KMS-11 (cell line): ENCODE measurements at regions not wholly inside any gene's neighbourhood (a gene's known extent, or its start where the extent isn't known, plus 50 kb on each side); places are given as distances from the start of the nearest gene placed in this dataset.

Experiments used
- H2AFZ ChIP-seq: fragments of 200-600 bp; sonication (generic); 2 replicates; pipeline ENCODE4 v1.6.1; 2016; ENCODE audit warnings: antibody characterized with exemption, mixed run types, low read depth
- H3K27ac ChIP-seq: fragments of 200-600 bp; sonication (generic); 2 replicates; pipeline ENCODE4 v1.6.1; 2016; ENCODE audit warnings: mild to moderate bottlenecking, mixed run types
- H3K27me3 ChIP-seq: fragments of 200-600 bp; sonication (generic); 2 replicates; pipeline ENCODE4 v1.6.1; 2017; ENCODE audit warnings: mild to moderate bottlenecking, low read depth, mixed run types, moderate library complexity; ENCODE audit not compliant: insufficient read depth
- H3K36me3 ChIP-seq: fragments of 200-600 bp; sonication (generic); 2 replicates; pipeline ENCODE4 v1.6.1; 2017; ENCODE audit warnings: mild to moderate bottlenecking, mixed run types; ENCODE audit not compliant: insufficient read depth
- H3K4me1 ChIP-seq: fragments of 200-600 bp; sonication (generic); 2 replicates; pipeline ENCODE4 v1.6.1; 2016; ENCODE audit warnings: mild to moderate bottlenecking, low read depth, mixed run types; ENCODE audit not compliant: poor library complexity, severe bottlenecking
- H3K4me2 ChIP-seq: fragments of 200-600 bp; sonication (generic); 2 replicates; pipeline ENCODE4 v1.7.0; 2016; ENCODE audit warnings: mild to moderate bottlenecking, mixed run types
- H3K4me3 ChIP-seq: fragments of 200-600 bp; sonication (generic); IDR thresholded peaks from 2 replicates; pipeline ENCODE4 v1.6.1; 2017; ENCODE audit warnings: low read depth, low read length, mixed read lengths; ENCODE audit not compliant: insufficient read depth
- H3K79me2 ChIP-seq: fragments of 200-600 bp; sonication (generic); 2 replicates; pipeline ENCODE4 v1.6.1; 2016; ENCODE audit warnings: low read depth, mixed run types; ENCODE audit not compliant: insufficient read depth
- H3K9ac ChIP-seq: fragments of 200-600 bp; sonication (generic); 2 replicates; pipeline ENCODE4 v1.6.1; 2016; ENCODE audit warnings: mild to moderate bottlenecking, mixed run types
- H4K20me1 ChIP-seq: fragments of 200-600 bp; sonication (generic); 2 replicates; pipeline ENCODE4 v1.6.1; 2016; ENCODE audit warnings: mild to moderate bottlenecking, mixed run types; ENCODE audit not compliant: insufficient read depth
- TF ChIP-seq, protein P1 (sequence below): fragments of 200-600 bp; sonication (generic); conservative IDR thresholded peaks from 2 replicates; pipeline ENCODE4 v1.6.1; 2017; ENCODE audit warnings: low read depth, mild to moderate bottlenecking, antibody characterized with exemption, low read length, moderate library complexity, mixed read lengths

DNA sequence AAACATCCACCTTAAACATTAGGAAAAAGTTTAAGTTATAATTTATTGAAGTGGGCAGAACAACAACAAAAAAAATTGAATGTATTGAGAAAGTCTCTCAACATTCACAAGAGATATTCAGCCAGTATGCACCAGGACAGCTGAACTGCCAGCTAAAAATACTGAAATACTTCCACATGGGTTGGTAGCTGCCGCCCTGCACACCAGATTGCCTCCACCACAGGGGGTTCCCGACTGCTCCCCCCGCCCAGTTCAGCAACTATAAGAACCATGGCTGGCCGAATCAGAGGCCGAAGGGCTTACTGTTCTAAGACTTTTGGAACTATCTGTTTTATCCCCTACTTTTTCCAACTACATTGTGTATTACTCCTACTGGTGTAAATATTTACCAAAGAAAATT lies 150.0 kb upstream of the LRP1B start:
- Histone ChIP-seq H3K4me2 (no peak overlapping the region), H3K79me2 (no peaks in the 10 kb centered on the region), H3K36me3 (no peaks in the 10 kb centered on the region), H3K4me1 (no peaks in the 10 kb centered on the region), H4K20me1 (no peaks in the 10 kb centered on the region), H3K27me3 (no peaks in the 10 kb centered on the region), H3K4me3 (no peak overlapping the region), H3K27ac (no peak overlapping the region), H3K9ac (no peak overlapping the region), H2AFZ (no peak overlapping the region)
- TF ChIP-seq, protein P1, sequence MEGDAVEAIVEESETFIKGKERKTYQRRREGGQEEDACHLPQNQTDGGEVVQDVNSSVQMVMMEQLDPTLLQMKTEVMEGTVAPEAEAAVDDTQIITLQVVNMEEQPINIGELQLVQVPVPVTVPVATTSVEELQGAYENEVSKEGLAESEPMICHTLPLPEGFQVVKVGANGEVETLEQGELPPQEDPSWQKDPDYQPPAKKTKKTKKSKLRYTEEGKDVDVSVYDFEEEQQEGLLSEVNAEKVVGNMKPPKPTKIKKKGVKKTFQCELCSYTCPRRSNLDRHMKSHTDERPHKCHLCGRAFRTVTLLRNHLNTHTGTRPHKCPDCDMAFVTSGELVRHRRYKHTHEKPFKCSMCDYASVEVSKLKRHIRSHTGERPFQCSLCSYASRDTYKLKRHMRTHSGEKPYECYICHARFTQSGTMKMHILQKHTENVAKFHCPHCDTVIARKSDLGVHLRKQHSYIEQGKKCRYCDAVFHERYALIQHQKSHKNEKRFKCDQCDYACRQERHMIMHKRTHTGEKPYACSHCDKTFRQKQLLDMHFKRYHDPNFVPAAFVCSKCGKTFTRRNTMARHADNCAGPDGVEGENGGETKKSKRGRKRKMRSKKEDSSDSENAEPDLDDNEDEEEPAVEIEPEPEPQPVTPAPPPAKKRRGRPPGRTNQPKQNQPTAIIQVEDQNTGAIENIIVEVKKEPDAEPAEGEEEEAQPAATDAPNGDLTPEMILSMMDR = no peak

DNA sequence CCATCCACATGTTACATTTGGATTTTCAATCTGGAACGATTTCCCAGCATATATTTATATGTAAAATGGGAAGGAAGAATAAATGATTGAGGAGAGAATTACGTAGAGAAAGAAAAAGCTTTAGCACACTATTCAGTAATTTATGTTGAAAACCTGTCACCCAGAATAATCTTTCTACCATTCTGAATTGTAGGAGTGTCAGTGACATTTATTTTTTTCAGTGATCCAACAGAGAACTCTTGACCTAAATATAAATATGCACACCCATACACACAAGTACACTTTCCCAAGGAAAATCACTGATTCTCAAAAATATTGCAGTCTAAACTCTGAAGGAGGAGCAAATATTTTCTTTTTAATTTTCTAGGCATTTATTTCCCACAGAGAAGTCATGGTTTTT lies 140.2 kb upstream of the LRP1B start:
- H4K20me1 ChIP-seq = no peaks in the 10 kb centered on the region
- H3K4me2 ChIP-seq = no peak overlapping the region
- no peak overlapping the region for H2AFZ ChIP-seq
- H3K79me2 ChIP-seq = no peaks in the 10 kb centered on the region
- no peaks in the 10 kb centered on the region for H3K27me3 ChIP-seq
- TF ChIP-seq, protein P1 = no peak
- no peak overlapping the region for H3K9ac ChIP-seq
- H3K36me3 ChIP-seq = no peaks in the 10 kb centered on the region
- H3K4me1 ChIP-seq = no peaks in the 10 kb centered on the region
- H3K27ac ChIP-seq = no peak overlapping the region
- H3K4me3 ChIP-seq = no peak overlapping the region

GRCh38 chr2:142270291-142270690 lies 139.5 kb upstream of the LRP1B start:
- H3K79me2 ChIP-seq = no peaks in the 10 kb centered on the region
- no peak overlapping the region for H2AFZ ChIP-seq
- TF ChIP-seq, protein P1 = no peak
- H3K4me3 ChIP-seq = no peak overlapping the region
- no peaks in the 10 kb centered on the region for H4K20me1 ChIP-seq
- no peaks in the 10 kb centered on the region for H3K27me3 ChIP-seq
- H3K4me2 ChIP-seq = no peak overlapping the region
- H3K27ac ChIP-seq = no peak overlapping the region
- no peaks in the 10 kb centered on the region for H3K36me3 ChIP-seq
- H3K4me1 ChIP-seq = no peaks in the 10 kb centered on the region
- H3K9ac ChIP-seq = no peak overlapping the region

DNA sequence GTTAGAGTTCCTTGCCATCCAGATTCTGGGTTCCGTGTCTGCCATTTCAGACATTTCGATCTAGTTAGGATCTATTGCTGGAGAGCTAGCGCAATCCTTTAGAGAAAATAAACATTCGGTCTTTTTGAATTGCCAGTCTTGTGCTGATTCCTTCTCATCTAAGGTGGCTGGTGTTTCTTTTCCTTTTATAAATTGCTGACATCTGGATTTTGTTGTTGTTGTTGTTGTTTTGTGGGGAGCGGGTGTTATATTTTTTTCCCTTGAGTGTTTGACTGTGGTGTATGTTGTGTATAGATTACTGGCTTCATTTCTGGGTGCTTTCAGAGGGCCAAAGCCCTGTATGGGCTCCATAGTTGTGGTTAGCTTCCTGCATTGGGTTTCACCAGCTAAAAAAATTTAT lies 128.5 kb upstream of the LRP1B start:
- H2AFZ ChIP-seq = no peak overlapping the region

More for the DNA sequence above, 128.5 kb upstream of the LRP1B start:
- Histone ChIP-seq H3K4me1 (no peaks in the 10 kb centered on the region), H4K20me1 (no peaks in the 10 kb centered on the region), H3K4me3 (no peak overlapping the region), H3K4me2 (no peak overlapping the region), H3K9ac (no peak overlapping the region), H3K79me2 (no peaks in the 10 kb centered on the region), H3K36me3 (no peaks in the 10 kb centered on the region), H3K27ac (no peak overlapping the region), H3K27me3 (no peaks in the 10 kb centered on the region)
- TF ChIP-seq, protein P1 = no peak
